NCI-H510A treated with DMSO at 0.1 percent for 48 hours (cell line): ENCODE measurements at regions not wholly inside any gene's neighbourhood (a gene's known extent, or its start where the extent isn't known, plus 50 kb on each side); places are given as distances from the start of the nearest gene placed in this dataset.
A peak's percentile ranks its signal among the peaks of the same experiment; 100 is the strongest.

Source experiments
- DNase-seq: peaks from one replicate; lab custom pipeline; 2025; lab: John Stamatoyannopoulos, UW

GRCh38 chr2:51222106-51222505, 190.2 kb upstream of the NRXN1 start:
- DNase-seq: no peak

- no peak for DNase-seq
These were observed 188.7 kb upstream of the NRXN1 start for GRCh38 chr2:51220606-51221005.

- no peak for DNase-seq
These were observed 188.1 kb upstream of the NRXN1 start for GRCh38 chr2:51220080-51220479.

GRCh38 chr2:51219468-51219867, 187.5 kb upstream of the NRXN1 start:
- DNase-seq: no peak

DNA sequence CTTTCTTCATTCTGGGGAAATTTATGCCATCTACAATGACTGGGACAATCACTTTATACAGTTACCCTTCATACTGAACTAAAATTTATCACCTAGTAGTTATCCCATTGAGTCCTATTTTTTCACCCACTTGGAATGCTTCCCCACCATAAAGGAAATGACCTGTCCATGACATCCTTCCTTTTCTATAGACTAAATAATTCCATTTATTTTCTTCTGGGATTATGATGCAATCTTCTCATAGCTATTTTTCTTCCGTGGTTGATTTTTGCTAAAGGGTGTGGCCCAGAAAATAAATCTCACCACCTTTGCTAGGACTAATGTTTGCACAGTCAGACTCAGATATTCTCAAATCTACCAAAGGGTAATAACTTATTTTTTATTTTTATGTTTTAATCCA, 186.1 kb upstream of the NRXN1 start:
- no peak for DNase-seq

GRCh38 chr2:51213826-51214225, 181.9 kb upstream of the NRXN1 start:
- no peak for DNase-seq

DNA sequence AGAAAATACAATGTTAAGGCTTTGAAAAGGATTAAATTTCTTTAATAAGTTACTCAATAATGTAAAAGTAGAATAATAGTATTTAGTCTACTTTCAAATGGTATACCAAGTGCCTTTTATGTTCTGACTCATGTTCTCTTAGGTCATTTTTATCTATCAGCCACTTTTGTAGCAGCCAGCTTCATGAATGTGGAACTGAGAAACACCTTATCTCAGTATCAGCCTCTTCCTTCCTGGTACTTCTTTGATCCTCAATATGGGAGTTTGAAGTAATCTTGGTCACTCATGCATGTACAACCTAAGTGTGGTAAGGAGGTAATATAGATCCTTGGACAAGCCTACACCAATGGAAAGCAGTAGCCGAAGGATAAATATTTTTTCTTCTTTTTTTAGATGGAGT, 180.4 kb upstream of the NRXN1 start:
- DNase-seq: no peak

DNA sequence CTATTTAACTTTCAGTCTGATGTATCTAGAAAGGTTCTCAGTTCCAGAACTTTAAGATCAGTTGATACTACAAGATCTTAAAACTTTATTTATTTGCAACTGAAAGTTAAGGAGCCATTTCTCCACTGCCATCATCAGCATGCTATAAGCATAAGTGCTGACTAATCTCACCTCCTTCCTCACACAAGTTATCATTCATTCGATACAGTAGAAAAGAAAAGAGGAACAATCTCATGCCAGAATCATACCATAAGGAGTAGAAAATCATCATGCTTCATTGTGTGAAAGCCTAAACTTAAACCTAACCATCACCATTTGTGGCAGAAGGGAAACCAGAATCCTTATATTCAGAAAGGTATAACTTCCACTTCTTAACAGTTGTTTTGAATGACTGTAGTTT, 176.6 kb upstream of the NRXN1 start:
- no peak for DNase-seq

DNA sequence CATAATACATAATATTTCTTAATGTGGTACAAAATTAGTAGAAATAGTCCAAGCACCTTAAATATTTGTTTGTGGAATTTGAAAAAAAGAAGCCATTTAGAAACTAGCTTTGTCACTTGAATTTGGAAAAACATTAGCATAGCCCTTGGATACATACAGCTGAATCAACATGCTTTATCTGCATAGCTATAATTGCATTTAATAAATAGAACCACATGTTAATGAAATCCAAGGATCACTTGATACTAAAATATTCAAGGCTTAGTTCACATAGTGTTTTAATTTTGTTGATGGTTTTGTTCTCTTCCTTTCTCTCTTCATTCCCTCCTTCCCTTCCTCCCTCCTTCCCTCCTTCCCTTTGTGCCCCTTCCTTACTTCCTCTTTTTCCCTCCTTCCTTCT, 169.4 kb upstream of the NRXN1 start:
- no peak for DNase-seq

DNA sequence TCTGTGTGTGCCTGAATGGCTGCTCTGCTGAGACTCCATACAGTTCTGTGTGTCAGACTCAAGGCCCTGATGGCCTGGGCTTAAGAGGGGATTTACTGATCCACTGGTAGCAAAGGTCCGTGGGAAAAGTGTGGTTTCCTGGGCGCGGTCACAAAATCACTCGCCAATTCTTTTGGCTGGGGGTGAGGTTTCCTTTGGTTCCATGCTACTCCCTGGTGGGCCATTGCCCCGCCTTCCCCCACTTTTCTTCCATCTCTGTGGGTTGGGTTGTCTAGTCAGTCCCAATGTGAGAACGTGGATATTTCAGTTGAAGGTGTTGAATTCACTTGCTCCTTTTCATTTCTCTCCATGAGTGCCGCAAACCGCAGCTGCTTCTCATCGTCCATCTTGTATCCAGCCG, 162.7 kb upstream of the NRXN1 start:
- DNase-seq: no peak

DNA sequence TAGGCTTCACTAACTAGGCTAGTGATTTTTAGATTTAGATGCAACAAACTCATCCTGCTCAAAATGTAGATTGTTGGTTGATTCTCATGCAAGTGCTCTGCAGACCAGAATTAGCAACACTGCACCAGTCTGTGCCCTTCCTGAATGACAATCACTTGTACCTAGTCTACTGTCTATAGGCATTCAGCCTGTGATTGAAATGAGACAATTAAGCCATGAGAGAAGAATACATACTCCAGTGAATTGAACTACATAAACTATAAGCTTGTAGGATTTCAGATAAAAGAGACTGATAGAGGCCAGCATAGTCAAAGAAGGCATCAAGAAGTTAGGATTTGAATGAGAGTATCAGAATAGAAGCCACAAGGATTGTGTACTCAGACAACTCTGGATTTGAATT, 138.3 kb upstream of the NRXN1 start:
- DNase-seq: no peak

GRCh38 chr2:51165534-51166260, 133.8 kb upstream of the NRXN1 start:
- DNase-seq: no peak

GRCh38 chr2:51158251-51158650, 126.3 kb upstream of the NRXN1 start:
- peak; percentile 46 for DNase-seq

- DNase-seq: no peak
These were observed 121.3 kb upstream of the NRXN1 start for GRCh38 chr2:51153236-51153635.

DNA sequence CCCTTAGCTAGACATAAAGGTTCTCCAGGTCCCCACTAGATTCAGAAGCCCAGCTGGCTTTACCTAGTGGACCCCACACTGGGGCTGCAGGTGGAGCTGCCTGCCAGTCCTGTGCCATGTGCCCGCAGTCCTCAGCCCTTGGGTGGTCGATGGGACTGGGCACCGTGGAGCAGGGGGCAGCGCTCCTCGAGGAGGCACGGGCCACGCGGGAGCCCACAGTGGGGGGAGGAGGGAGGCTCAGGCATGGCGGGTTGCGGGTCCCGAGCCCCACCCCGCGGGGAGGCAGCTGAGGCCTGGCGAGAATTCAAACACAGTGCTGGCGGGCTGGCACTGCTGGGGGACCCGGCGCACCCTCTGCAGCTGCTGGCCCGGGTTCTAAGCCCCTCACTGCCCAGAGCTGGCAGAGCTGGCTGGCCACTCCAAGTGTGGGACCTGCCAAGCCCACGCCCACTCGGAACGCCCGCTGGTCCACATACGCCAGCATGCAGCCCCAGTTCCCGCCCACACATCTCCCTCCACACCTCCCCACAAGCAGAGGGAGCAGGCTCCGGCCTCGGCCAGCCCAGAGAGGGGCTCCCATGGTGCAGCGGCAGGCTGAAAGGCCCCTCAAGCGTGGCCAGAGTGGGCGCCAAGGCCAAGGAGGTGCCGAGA, 119.7 kb upstream of the NRXN1 start:
- DNase-seq: no peak

GRCh38 chr2:51149725-51150124, 117.8 kb upstream of the NRXN1 start:
- DNase-seq: no peak

DNA sequence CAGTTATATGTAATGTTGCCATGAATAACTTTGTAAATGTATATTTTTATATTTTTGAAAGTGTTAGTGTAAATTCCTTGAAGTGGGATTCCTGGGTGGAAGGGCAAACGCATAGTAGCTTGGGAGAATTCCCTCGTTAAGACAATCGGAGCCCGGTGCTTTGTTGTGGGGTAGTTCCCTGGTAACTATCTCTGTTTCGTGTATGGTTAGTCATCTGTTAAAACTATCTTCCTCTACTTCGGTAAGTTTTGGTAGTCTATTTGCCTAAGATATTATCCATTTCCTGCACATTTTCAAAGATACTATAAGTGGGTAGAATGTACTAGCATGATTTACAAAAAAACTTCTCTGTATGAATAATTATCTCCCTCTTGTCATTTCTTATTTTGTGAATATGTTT, 113.8 kb upstream of the NRXN1 start:
- DNase-seq: no peak

- no peak for DNase-seq
These were observed 88.9 kb upstream of the NRXN1 start for GRCh38 chr2:51120754-51121280.

- DNase-seq: no peak
These were observed 79.6 kb upstream of the NRXN1 start for GRCh38 chr2:51111532-51111931.

DNA sequence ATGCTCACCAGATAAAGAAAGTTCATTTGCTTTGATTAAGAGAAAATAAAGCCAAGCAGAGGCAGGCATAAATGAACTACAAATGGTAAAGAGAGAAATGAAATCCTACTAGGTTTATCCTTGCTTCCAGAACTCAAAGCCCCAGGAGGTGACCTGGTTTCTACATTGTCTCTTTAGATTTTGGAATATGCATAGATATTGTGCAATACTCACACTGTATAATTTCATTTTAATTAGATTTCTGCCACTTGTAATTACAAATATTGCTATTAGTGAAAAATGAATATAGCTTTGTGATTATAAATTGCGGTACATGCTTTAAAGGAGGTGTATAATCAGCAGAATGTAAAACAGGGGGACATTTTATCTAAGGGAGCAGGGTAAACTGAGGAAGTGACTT, 76.9 kb upstream of the NRXN1 start:
- no peak for DNase-seq

DNA sequence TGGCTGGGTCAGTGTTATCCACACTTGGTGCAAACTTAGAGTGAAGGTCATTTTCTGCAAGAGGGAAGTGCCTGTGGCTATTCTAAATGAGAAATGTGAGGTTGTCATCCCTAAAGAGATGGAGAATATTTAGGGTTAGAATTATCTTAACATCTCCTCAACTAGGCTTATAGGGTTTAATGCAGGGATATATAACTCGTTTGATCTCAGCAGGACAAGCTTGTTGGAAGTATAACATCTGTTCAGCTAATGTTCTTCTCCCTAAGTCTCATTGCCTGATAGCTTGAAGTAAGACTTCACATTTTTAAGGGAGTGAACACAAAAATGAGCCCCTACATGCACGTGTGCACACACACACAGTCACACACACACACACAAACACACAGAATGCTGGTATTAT, 75.9 kb upstream of the NRXN1 start:
- DNase-seq: no peak

DNA sequence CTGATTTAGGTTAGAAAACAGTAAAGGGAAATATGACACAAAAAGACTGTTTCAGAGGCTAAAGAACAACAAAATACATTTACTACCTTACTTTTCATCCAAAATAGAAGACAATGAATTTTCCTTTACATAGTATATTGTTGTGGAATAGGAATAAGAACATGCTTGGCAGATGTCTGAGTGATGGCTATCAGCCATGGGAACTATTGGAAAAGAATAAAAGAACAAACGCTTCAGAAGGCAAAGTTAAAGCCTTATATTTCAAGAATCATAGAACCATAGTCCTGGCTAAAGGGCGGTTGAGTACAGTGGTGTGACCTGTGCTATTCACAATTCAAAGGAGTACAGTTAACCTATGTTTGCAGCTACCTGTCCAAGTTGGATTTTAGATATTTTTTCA, 73.9 kb upstream of the NRXN1 start:
- no peak for DNase-seq

DNA sequence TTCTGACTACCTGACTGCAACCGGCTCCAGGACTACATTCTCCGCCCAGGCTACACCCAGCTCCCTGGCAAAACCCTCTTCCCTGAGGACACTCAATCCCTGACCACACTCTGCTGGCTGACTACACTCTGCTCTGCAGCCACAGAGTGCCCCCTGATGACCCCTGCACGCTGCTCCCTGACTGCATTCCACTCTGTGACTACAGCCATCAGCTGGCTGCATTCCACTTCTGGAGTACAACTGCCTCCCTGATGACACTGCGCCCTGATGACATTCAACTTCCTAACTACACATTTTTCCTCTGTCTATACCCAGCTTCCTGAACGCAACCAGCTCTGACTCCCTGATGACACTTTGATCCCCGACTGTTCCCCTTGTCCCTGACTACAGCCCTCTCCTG, 71.3 kb upstream of the NRXN1 start:
- DNase-seq: no peak

DNA sequence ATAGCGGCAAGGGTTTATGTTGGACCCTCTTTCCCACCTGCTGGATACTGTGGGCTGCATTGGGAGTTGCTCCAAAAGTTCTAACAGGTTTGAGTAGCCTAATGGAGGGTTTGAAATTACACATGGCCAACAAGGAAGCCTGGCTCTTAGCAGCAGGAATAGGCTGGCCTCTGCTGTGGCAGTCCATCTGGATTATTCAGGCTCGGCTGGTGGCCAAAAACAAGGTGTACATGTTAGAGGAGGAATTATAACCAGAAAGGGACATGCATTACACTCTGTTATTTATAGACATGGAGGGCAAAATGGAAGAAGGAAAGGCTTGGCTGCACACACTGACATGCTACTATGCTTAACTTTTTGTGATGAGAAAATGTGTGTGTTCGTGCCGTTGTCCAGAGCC, 61.1 kb upstream of the NRXN1 start:
- DNase-seq: no peak
